Sciatic nerve (tissue), 2 donors: ENCODE measurements at regions not wholly inside any gene's neighbourhood (a gene's known extent, or its start where the extent isn't known, plus 50 kb on each side); places are given as distances from the start of the nearest gene placed in this dataset.

Experiments used
- ATAC-seq: fragments of 200-7000 bp; cut with Tn5 transposase; one replicate; pipeline ENCODE4 v1.9.1; 2020; ENCODE audit warnings: mild to moderate bottlenecking, moderate library complexity
- DNase-seq: peaks from one replicate; pipeline ENCODE4 v3.0.0-alpha.2; 2020; ENCODE audit warnings: low spot score
- intact Hi-C: fragments of 100-400 bp; cut with DNase I; formaldehyde crosslinking; loops from one replicate; pipeline ENCODE4 v1.14.2; 2022
- donor health status: DM: no; HTN: no; CAD: no.
- donor health status: DM: no; HTN: no; CAD: no.

DNA sequence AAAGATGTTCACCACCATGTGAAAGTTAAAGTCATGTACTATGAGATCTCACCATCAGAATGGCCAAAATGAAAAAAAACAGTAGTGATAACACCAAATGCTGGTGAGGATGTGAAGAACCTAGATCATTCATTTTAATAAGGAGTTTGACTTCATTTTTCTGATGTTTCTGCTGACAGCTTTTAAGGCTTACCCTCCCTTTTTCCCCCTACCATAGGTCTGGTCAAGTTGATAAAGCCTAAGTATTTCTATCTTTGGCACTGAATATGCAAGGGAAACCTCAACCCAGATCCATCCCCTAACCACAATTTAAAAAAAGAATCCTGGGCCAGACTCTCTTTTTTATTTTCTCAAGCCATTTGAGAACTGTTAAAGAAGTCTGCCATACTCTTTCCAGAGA lies 689.6 kb upstream of the FOXG1 start:
- ATAC-seq: no peak
- DNase-seq: no peak
- intact Hi-C loops: no loop called here

GRCh38 chr14:28083389-28083788 lies 683.2 kb upstream of the FOXG1 start:
- ATAC-seq (no peak), DNase-seq (no peak)
- intact Hi-C loops: no loop called here

GRCh38 chr14:28088125-28088524 lies 678.5 kb upstream of the FOXG1 start:
- intact Hi-C loops: no loop called here
- DNase-seq (no peak), ATAC-seq (no peak)

GRCh38 chr14:28097585-28097984 lies 669.0 kb upstream of the FOXG1 start:
- intact Hi-C loops: no loop called here
- ATAC-seq: no peak
- no peak for DNase-seq

DNA sequence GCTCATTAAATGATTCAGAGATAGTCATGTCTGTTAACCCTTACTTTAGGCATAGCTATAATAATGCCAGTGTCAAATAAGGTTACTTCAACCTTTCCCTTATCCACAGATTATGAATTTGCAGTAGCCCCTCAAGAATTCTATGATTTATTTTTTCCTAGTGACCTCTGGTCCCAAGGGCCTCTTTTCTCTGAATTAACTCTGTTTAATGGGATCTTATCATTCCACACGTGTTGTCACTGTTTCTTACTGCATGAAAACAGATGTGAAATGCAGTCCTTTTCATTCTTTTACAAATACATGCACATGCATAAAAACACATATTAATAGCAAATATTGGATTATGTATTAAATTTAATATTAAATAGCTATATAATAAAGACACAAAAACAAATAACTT lies 667.7 kb upstream of the FOXG1 start:
- intact Hi-C loops: no loop called here

DNA sequence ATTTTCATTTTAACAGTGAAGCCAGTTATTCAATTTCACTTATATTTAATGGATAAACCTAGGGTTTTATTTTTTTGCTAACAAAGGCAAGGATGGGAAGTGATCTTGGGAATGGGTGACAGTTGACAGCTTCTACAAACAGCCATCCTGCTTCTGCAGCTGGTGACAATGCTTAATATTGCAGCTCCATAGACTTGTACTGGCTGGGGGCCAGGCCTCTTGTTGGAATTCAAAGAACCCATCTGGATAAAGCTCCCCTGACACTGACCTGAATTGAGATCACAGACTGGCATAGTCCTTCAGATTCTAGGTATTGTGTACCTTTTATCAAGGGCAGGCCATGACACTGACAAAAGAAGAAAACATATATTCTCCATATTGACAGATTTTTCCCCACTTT lies 664.6 kb upstream of the FOXG1 start:
- DNase-seq (no peak), ATAC-seq (no peak)
- intact Hi-C loops: no loop called here

More for the DNA sequence above, 667.7 kb upstream of the FOXG1 start:
- DNase-seq (no peak), ATAC-seq (no peak)

GRCh38 chr14:28102814-28103213 lies 663.8 kb upstream of the FOXG1 start:
- intact Hi-C loops: no loop called here
- DNase-seq (no peak), ATAC-seq (no peak)

- no peak for DNase-seq
- ATAC-seq: no peak
- intact Hi-C loops: no loop called here
Observed at GRCh38 chr14:28113311-28113710, 653.3 kb upstream of the FOXG1 start.

GRCh38 chr14:28116716-28117115 lies 649.9 kb upstream of the FOXG1 start:
- intact Hi-C loops: no loop called here
- ATAC-seq (no peak), DNase-seq (no peak)

DNA sequence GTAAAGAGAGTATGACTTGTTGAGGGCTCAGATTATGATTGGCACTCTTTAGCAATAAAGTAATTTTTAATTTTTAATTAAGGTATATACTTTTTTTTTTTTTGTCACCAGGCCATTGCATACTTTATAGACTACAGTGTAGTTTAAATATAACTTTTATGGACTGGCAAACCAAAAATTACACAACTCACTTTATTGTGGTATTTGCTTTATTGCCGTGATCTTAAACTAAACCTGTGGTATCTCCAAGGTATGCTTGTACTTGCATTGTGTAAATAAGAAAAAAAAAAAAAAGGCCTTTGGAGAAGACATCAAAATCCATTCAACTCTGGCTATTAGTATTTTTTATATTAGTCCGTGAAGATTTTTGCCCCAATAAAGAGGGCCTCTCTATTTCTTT lies 646.7 kb upstream of the FOXG1 start:
- ATAC-seq (no peak), DNase-seq (no peak)
- intact Hi-C loops: no loop called here

- intact Hi-C loops: no loop called here
- DNase-seq: no peak
- no peak for ATAC-seq
Observed at GRCh38 chr14:28120391-28120790, 646.2 kb upstream of the FOXG1 start.

DNA sequence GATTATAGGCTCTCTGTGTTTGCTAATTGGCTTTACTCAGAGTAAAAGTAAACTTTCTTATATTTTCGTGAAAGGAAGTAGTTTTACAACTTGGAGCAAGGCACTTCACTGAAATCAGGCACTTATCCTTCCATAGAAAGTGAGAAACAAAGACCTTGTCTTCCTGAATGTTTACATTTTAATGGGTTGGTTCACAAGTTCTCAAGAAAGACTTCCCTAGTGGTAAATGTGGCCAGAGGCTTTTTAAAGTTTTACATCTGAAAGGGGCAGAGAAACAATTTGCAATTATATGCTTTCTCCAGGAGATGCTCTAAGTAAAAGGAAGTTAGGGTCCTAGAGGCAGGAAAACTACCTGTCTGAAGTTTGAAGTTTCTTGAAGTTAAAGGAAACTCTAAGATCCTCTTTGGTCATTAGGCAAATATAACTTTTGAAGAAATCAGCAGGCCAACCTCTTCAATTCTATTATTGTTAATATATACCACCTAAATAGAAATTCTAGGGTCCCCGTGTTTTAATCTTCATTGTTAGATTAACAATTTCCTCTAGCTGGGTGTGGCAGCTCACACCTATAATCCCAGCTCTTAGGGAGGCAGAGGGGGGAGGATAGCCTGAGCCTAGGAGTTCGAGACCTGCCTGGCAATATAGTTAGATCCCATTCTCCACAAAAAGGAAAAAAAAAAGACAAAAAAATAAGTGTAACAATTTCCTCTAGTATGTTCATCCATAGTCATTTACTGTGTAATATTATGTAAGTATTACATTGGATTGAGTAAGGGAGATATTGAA lies 644.9 kb upstream of the FOXG1 start:
- no peak for ATAC-seq
- intact Hi-C loops: no loop called here
- no peak for DNase-seq

DNA sequence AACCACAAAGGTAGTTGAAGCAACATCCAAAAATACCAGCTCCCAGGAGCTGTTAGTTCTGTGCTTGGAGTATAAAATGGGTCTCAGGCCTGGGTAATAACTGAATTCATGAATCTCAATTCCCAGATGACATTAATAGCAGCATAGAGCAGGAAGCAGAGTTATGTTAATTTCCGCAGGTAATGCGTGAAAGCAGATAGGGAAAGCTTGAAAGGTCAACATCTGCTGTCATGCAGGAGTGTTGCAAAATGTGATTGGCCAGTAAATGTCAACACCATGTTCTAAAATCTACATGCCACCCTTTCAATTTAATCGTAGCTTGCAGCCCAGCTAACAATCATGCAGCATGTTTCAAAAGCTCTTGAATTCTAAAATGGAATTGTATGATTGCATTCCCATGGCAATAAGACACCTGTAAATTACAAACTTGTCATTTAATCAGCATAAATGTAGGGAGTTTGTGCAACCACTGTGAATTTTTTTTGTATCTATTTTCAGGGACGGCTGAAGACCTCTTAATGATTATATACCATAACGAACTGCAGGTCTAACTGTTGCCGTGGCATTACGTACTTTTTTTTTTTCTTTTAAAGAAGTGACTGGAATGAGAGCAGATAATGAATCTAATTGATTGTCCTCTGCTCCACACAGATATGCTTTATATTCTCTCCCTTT lies 635.8 kb upstream of the FOXG1 start:
- intact Hi-C loops: no loop called here
- no peak for DNase-seq

GRCh38 chr14:28138341-28138740 lies 628.2 kb upstream of the FOXG1 start:
- intact Hi-C loops: no loop called here
- ATAC-seq (no peak), DNase-seq (no peak)

More for the DNA sequence above, 635.8 kb upstream of the FOXG1 start:
- ATAC-seq: no peak

- no peak for ATAC-seq
- intact Hi-C loops: no loop called here
- DNase-seq: no peak
Observed at GRCh38 chr14:28141662-28142061, 624.9 kb upstream of the FOXG1 start.

- DNase-seq (no peak), ATAC-seq (no peak)
- intact Hi-C loops: no loop called here
Observed at GRCh38 chr14:28142400-28143015, 624.1 kb upstream of the FOXG1 start.

DNA sequence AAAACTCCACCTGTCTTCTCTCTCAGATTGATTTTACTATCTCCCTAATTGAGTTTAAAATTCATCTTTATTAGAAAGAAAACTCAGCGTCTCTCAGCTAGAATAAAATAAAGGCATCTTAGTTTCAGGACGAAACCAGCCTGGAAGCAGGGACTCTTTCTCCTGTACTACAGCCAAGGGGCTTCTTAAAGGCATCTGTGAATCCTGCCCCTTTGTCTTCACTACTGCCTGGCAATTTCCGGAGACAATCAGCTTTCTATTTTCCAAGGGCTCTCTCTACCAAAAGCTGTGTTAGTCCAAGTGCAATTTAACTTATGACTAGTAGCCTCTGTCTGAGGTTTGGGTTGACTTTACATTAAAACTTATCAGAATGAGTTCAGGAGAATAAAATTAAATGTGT lies 623.3 kb upstream of the FOXG1 start:
- ATAC-seq: no peak
- no peak for DNase-seq
- intact Hi-C loops: no loop called here

DNA sequence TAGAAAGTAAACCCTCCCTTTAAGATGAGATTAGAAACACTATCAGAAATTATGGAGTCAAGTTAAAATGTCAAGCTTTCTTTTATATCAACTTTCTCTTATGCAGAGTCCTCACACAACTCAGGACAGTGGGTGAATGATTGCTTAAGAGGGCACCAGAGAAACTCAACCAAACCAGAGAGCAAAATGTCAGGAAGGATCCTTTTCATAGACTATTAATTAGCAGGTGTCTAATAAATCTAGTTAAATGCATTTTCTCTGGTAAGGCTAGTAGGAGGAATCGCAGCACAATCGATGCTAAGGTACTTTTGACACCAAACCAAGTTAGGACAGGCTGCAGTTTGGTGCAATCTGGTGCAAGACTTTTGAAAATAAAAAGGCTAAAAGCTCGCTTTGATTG lies 614.7 kb upstream of the FOXG1 start:
- ATAC-seq: no peak
- intact Hi-C loops: no loop called here
- DNase-seq: no peak

DNA sequence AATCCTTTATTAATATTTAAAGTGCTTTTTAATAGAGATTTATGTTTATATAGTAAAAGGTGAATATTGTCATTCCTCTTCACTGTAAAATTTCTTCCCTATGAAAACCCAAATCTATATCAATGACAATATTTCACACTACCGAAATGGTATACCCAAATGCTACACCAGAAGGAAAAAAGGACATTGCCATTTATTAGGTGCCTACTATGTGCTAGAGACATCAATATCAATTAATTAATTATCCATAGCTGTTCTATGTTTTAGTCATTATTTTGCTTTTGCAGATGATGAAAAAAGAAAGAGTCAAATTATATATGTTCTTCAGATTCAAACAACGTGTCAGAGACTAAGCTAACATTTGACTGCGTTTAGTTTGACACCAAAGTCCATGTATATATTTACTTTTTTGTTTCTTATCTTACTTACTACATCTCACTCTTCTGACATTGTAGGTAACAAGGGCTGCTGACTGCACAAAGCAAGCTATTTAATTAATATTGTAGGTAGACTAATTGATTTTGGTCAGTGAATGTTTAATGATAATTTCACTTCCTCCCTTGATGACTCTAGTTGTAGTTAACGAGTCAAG lies 614.0 kb upstream of the FOXG1 start:
- DNase-seq (no peak), ATAC-seq (no peak)
- intact Hi-C loops: no loop called here

GRCh38 chr14:28157289-28157869 lies 609.2 kb upstream of the FOXG1 start:
- intact Hi-C loops: loop anchor here (5.0 kb wide), 1 partner anchor 1725 kb away; no protein-coding TSS in a partner anchor
- DNase-seq (no peak), ATAC-seq (no peak)
